ENCODE measurements at regions not wholly inside any gene's neighbourhood (a gene's known extent, or its start where the extent isn't known, plus 50 kb on each side); places are given as distances from the start of the nearest gene placed in this dataset.
A peak's percentile ranks its signal among the peaks of the same experiment; 100 is the strongest.

DNA sequence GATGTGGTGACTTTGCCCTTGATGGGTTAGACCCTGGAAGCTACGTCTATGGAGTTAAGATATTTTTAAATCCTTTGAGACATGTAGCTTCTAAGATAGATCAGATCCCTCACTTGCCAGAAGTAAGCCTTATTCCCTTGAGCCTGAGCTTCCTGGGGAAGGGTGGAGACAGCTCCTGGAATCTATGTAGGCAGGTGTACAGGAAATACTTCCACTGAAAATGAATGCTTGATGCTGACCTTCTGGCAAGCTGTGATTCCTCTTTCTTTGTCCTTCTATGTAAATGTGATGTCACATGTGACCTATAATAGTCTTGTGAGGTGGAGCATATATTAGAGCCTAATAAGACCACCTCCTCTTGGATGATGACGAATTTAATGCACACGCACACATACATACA lies 1152.0 kb upstream of the ACO1 start:
- Mint-ChIP-seq H3K27ac (no peak overlapping the region), H3K27me3 (ENCODE audit: insufficient read depth, low read depth) (no peaks in the 10 kb centered on the region), H3K4me3 (no peak overlapping the region), H3K4me1 (no peaks in the 10 kb centered on the region), H3K9me3 (peaks cover 18% of the 10 kb centered on the region), H3K36me3 (no peaks in the 10 kb centered on the region)
- Histone ChIP-seq H2AFZ (replicated peaks) (no peak overlapping the region), H3K9ac (no peak overlapping the region), H3K4me2 (no peak overlapping the region), H3K4me1 (no peaks in the 10 kb centered on the region), H3K27me3 (no peaks in the 10 kb centered on the region), H3F3A (ENCODE audit: low read depth) (no peaks in the 10 kb centered on the region), H3K79me2 (ENCODE audit: low read depth) (no peaks in the 10 kb centered on the region), H3K27ac (no peak overlapping the region), H3K4me3 (no peak overlapping the region), H4K20me1 (ENCODE audit: low read depth) (no peaks in the 10 kb centered on the region), H3K36me3 (no peaks in the 10 kb centered on the region), H3K9me3 (ENCODE audit: low read depth) (no peaks in the 10 kb centered on the region)
- TF ChIP-seq EZH2phosphoT487 (IDR thresholded peaks at IDR 0.05): no peak
- TF ChIP-seq EZH2 (IDR thresholded peaks at IDR 0.05): no peak
- TF ChIP-seq, protein P1, sequence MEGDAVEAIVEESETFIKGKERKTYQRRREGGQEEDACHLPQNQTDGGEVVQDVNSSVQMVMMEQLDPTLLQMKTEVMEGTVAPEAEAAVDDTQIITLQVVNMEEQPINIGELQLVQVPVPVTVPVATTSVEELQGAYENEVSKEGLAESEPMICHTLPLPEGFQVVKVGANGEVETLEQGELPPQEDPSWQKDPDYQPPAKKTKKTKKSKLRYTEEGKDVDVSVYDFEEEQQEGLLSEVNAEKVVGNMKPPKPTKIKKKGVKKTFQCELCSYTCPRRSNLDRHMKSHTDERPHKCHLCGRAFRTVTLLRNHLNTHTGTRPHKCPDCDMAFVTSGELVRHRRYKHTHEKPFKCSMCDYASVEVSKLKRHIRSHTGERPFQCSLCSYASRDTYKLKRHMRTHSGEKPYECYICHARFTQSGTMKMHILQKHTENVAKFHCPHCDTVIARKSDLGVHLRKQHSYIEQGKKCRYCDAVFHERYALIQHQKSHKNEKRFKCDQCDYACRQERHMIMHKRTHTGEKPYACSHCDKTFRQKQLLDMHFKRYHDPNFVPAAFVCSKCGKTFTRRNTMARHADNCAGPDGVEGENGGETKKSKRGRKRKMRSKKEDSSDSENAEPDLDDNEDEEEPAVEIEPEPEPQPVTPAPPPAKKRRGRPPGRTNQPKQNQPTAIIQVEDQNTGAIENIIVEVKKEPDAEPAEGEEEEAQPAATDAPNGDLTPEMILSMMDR (IDR thresholded peaks at IDR 0.05): no peak
- DNase-seq (ENCODE audit: low spot score): no peak

GRCh38 chr9:31236344-31236743 lies 1148.1 kb upstream of the ACO1 start:
- no peaks in the 10 kb centered on the region for H3K27me3 ChIP-seq
- H3K79me2 ChIP-seq (ENCODE audit: low read depth): no peaks in the 10 kb centered on the region
- H3K36me3 ChIP-seq: no peaks in the 10 kb centered on the region
- no peaks in the 10 kb centered on the region for H4K20me1 ChIP-seq (ENCODE audit: low read depth)
- Mint-ChIP-seq H3K27ac (no peak overlapping the region), H3K9me3 (no peaks in the 10 kb centered on the region), H3K4me1 (no peaks in the 10 kb centered on the region), H3K4me3 (no peak overlapping the region), H3K27me3 (ENCODE audit: insufficient read depth, low read depth) (no peaks in the 10 kb centered on the region), H3K36me3 (no peaks in the 10 kb centered on the region)
- H3K9me3 ChIP-seq (ENCODE audit: low read depth): no peaks in the 10 kb centered on the region
- no peaks in the 10 kb centered on the region for H3K4me1 ChIP-seq
- H3K27ac ChIP-seq: no peak overlapping the region
- H3K4me2 ChIP-seq: no peak overlapping the region
- no peak overlapping the region for H2AFZ ChIP-seq (replicated peaks)
- H3K9ac ChIP-seq: no peak overlapping the region
- H3K4me3 ChIP-seq: no peak overlapping the region
- DNase-seq (ENCODE audit: low spot score): no peak
- TF ChIP-seq, protein P1 (IDR thresholded peaks at IDR 0.05): no peak
- no peaks in the 10 kb centered on the region for H3F3A ChIP-seq (ENCODE audit: low read depth)

DNA sequence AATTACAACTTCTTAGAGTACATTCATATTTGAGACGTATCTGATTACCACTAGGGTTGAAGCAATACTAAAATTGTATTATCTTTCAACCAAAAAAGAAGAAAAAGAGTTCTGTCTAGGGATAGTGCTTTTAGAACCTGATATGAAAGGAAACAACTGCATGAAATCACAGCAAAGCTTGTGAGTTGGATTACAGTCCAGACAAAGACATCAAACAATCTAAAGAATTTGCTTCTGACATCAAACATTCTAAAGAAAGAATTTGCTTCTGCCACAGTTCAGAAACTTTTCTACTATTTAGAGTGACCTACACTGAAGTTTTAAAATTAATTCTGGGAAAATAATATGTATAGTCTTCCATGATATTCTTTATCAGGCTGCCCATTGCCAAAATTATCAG lies 1141.1 kb upstream of the ACO1 start:
- H3K27ac ChIP-seq: no peak overlapping the region
- no peak overlapping the region for H3K4me3 Mint-ChIP-seq
- peaks cover 8% of the 10 kb centered on the region for H3K4me1 Mint-ChIP-seq
- no peaks in the 10 kb centered on the region for H3F3A ChIP-seq (ENCODE audit: low read depth)
- H3K27ac Mint-ChIP-seq: peak overlapping the region; percentile 27
- peak overlapping the region; percentile 40 for H2AFZ ChIP-seq (replicated peaks)
- no peaks in the 10 kb centered on the region for H3K9me3 Mint-ChIP-seq
- peak; percentile 3 for DNase-seq (ENCODE audit: low spot score)
- no peak overlapping the region for H3K4me2 ChIP-seq
- peaks cover 3% of the 10 kb centered on the region for H3K4me1 ChIP-seq
- H3K79me2 ChIP-seq (ENCODE audit: low read depth): no peaks in the 10 kb centered on the region
- H4K20me1 ChIP-seq (ENCODE audit: low read depth): no peaks in the 10 kb centered on the region
- no peaks in the 10 kb centered on the region for H3K36me3 Mint-ChIP-seq
- H3K9ac ChIP-seq: no peak overlapping the region
- no peaks in the 10 kb centered on the region for H3K9me3 ChIP-seq (ENCODE audit: low read depth)
- no peaks in the 10 kb centered on the region for H3K27me3 Mint-ChIP-seq (ENCODE audit: insufficient read depth, low read depth)
- no peaks in the 10 kb centered on the region for H3K36me3 ChIP-seq
- TF ChIP-seq EZH2phosphoT487 (IDR thresholded peaks at IDR 0.05) (no peak), EZH2 (IDR thresholded peaks at IDR 0.05) (no peak)
- TF ChIP-seq, protein P1 (IDR thresholded peaks at IDR 0.05): no peak
- H3K4me3 ChIP-seq: no peak overlapping the region
- H3K27me3 ChIP-seq: no peaks in the 10 kb centered on the region

DNA sequence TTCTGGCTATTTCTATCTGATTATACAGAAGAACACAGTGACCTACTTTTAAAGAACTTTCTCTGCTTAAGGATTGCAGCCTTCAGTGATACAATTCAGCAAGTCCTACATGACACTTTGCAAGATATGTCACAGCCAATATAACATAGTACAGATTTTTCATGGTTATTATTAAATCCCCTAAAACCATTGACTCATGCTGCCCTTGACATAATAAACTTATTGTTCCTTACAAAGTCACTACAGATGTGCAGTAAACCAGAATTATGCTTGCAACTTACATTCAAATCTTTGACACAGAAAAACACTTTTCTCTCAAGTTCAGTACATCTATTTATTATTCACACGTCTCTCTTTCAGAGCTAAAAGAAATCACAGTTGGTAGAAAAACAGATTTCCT lies 1136.3 kb upstream of the ACO1 start:
- no peaks in the 10 kb centered on the region for H3K9me3 Mint-ChIP-seq
- no peak overlapping the region for H3K4me3 ChIP-seq
- no peak for DNase-seq (ENCODE audit: low spot score)

More for the DNA sequence above, 1136.3 kb upstream of the ACO1 start:
- H3K4me3 Mint-ChIP-seq: no peak overlapping the region
- Histone ChIP-seq H2AFZ (replicated peaks) (no peak overlapping the region), H3K79me2 (ENCODE audit: low read depth) (no peaks in the 10 kb centered on the region), H3K36me3 (no peaks in the 10 kb centered on the region), H4K20me1 (ENCODE audit: low read depth) (no peaks in the 10 kb centered on the region), H3K4me1 (peaks cover 3% of the 10 kb centered on the region), H3K27me3 (no peaks in the 10 kb centered on the region), H3F3A (ENCODE audit: low read depth) (no peaks in the 10 kb centered on the region), H3K9ac (no peak overlapping the region), H3K27ac (no peak overlapping the region), H3K9me3 (ENCODE audit: low read depth) (no peaks in the 10 kb centered on the region), H3K4me2 (no peak overlapping the region)
- TF ChIP-seq EZH2 (IDR thresholded peaks at IDR 0.05) (no peak), EZH2phosphoT487 (IDR thresholded peaks at IDR 0.05) (no peak)
- TF ChIP-seq, protein P1 (IDR thresholded peaks at IDR 0.05): no peak
- H3K27me3 Mint-ChIP-seq (ENCODE audit: insufficient read depth, low read depth): no peaks in the 10 kb centered on the region
- H3K4me1 Mint-ChIP-seq: peaks cover 8% of the 10 kb centered on the region
- no peak overlapping the region for H3K27ac Mint-ChIP-seq
- no peaks in the 10 kb centered on the region for H3K36me3 Mint-ChIP-seq

All from neural progenitor cell (in vitro differentiated cells).